ENCODE measurements at regions not wholly inside any gene's neighbourhood (a gene's known extent, or its start where the extent isn't known, plus 50 kb on each side); places are given as distances from the start of the nearest gene placed in this dataset.
A peak's percentile ranks its signal among the peaks of the same experiment; 100 is the strongest.
"Not testable (repeated sequence)": the region's sequence is repeated elsewhere in the genome, so short reads cannot be mapped to it uniquely, and the experiment has no call there.

- H3K27ac ChIP-seq (ENCODE audit: low read length in 2 of 2); H3K9me3 Mint-ChIP-seq (ENCODE audit: insufficient read depth); H3K9ac ChIP-seq (ENCODE audit: low read length); H3K4me1 ChIP-seq (ENCODE audit: control insufficient read depth in 2 of 2, insufficient read depth in 2 of 2, low read length in 2 of 2); DNase-seq; H4K20me1 ChIP-seq (ENCODE audit: control insufficient read depth, insufficient read depth, low read length, poor library complexity, severe bottlenecking); POLR2A ChIA-PET; H3K27me3 Mint-ChIP-seq; CTCF ChIA-PET; intact Hi-C loops (cut with micrococcal nuclease); H3K27ac Mint-ChIP-seq; H3K27me3 ChIP-seq (replicated peaks in 1 of 4; ENCODE audit: control extremely low read depth in 1 of 4, control insufficient read depth in 3 of 4, insufficient read depth in 4 of 4, low read length in 3 of 4); H3K36me3 ChIP-seq (replicated peaks in 1 of 2; ENCODE audit: control extremely low read depth in 1 of 2, control insufficient read depth in 1 of 2, extremely low read depth in 1 of 2, insufficient read depth in 2 of 2, low read length in 1 of 2); H3K9me3 ChIP-seq (ENCODE audit: control extremely low read depth in 1 of 3, control insufficient read depth in 2 of 3, insufficient read depth in 1 of 3, low read length in 2 of 3); H2AFZ ChIP-seq (ENCODE audit: insufficient read depth, low read depth, low read length, poor library complexity, severe bottlenecking); H3K4me1 Mint-ChIP-seq; H3K79me2 ChIP-seq (ENCODE audit: control insufficient read depth, insufficient read depth, low read length); H3K4me2 ChIP-seq (replicated peaks; ENCODE audit: low read depth, low read length, poor library complexity, severe bottlenecking); H3K4me3 ChIP-seq (ENCODE audit: control extremely low read depth in 1 of 5, extremely low read depth in 1 of 5, insufficient read depth in 1 of 5, low read depth in 2 of 5, low read length in 4 of 5); H3K4me3 Mint-ChIP-seq: not testable (repeated sequence)
- WGBS (ENCODE audit: insufficient coverage): 46% methylated on average over 7 of the region's 111 CpGs
- peak; percentile 44 for ATAC-seq (ENCODE audit: low read depth)
Observed at GRCh38 chr21:8212986-8213550, 2308.3 kb upstream of the TPTE start.

GRCh38 chr21:8214539-8214938 is 2306.8 kb upstream of the TPTE start:
- H3K4me1 Mint-ChIP-seq; H3K4me3 Mint-ChIP-seq; H3K4me1 ChIP-seq (ENCODE audit: control insufficient read depth in 2 of 2, insufficient read depth in 2 of 2, low read length in 2 of 2); H3K27ac Mint-ChIP-seq; H3K36me3 ChIP-seq (replicated peaks in 1 of 2; ENCODE audit: control extremely low read depth in 1 of 2, control insufficient read depth in 1 of 2, extremely low read depth in 1 of 2, insufficient read depth in 2 of 2, low read length in 1 of 2); H3K9ac ChIP-seq (ENCODE audit: low read length); H2AFZ ChIP-seq (ENCODE audit: insufficient read depth, low read depth, low read length, poor library complexity, severe bottlenecking); H3K79me2 ChIP-seq (ENCODE audit: control insufficient read depth, insufficient read depth, low read length); H3K4me3 ChIP-seq (ENCODE audit: control extremely low read depth in 1 of 5, extremely low read depth in 1 of 5, insufficient read depth in 1 of 5, low read depth in 2 of 5, low read length in 4 of 5); CTCF ChIA-PET; H3K27me3 ChIP-seq (replicated peaks in 1 of 4; ENCODE audit: control extremely low read depth in 1 of 4, control insufficient read depth in 3 of 4, insufficient read depth in 4 of 4, low read length in 3 of 4); H3K9me3 Mint-ChIP-seq (ENCODE audit: insufficient read depth); H3K9me3 ChIP-seq (ENCODE audit: control extremely low read depth in 1 of 3, control insufficient read depth in 2 of 3, insufficient read depth in 1 of 3, low read length in 2 of 3); H3K27me3 Mint-ChIP-seq; H4K20me1 ChIP-seq (ENCODE audit: control insufficient read depth, insufficient read depth, low read length, poor library complexity, severe bottlenecking); ATAC-seq (ENCODE audit: low read depth); intact Hi-C loops (cut with micrococcal nuclease); H3K27ac ChIP-seq (ENCODE audit: low read length in 2 of 2); POLR2A ChIA-PET; DNase-seq; H3K4me2 ChIP-seq (replicated peaks; ENCODE audit: low read depth, low read length, poor library complexity, severe bottlenecking): not testable (repeated sequence)
- no CpG with 5 or more reads among the region's 70 CpGs for WGBS (ENCODE audit: insufficient coverage)

GRCh38 chr21:8229366-8230150 is 2291.8 kb upstream of the TPTE start:
- H3K4me1 Mint-ChIP-seq; H3K4me3 ChIP-seq (ENCODE audit: control extremely low read depth in 1 of 5, extremely low read depth in 1 of 5, insufficient read depth in 1 of 5, low read depth in 2 of 5, low read length in 4 of 5); H3K36me3 ChIP-seq (replicated peaks in 1 of 2; ENCODE audit: control extremely low read depth in 1 of 2, control insufficient read depth in 1 of 2, extremely low read depth in 1 of 2, insufficient read depth in 2 of 2, low read length in 1 of 2); H3K4me1 ChIP-seq (ENCODE audit: control insufficient read depth in 2 of 2, insufficient read depth in 2 of 2, low read length in 2 of 2); H2AFZ ChIP-seq (ENCODE audit: insufficient read depth, low read depth, low read length, poor library complexity, severe bottlenecking); H3K27me3 Mint-ChIP-seq; H3K27ac Mint-ChIP-seq; H3K27me3 ChIP-seq (replicated peaks in 1 of 4; ENCODE audit: control extremely low read depth in 1 of 4, control insufficient read depth in 3 of 4, insufficient read depth in 4 of 4, low read length in 3 of 4); H3K9me3 Mint-ChIP-seq (ENCODE audit: insufficient read depth); H3K4me2 ChIP-seq (replicated peaks; ENCODE audit: low read depth, low read length, poor library complexity, severe bottlenecking); DNase-seq; H4K20me1 ChIP-seq (ENCODE audit: control insufficient read depth, insufficient read depth, low read length, poor library complexity, severe bottlenecking); H3K79me2 ChIP-seq (ENCODE audit: control insufficient read depth, insufficient read depth, low read length); CTCF ChIA-PET; H3K9ac ChIP-seq (ENCODE audit: low read length); H3K27ac ChIP-seq (ENCODE audit: low read length in 2 of 2); H3K9me3 ChIP-seq (ENCODE audit: control extremely low read depth in 1 of 3, control insufficient read depth in 2 of 3, insufficient read depth in 1 of 3, low read length in 2 of 3); POLR2A ChIA-PET; H3K4me3 Mint-ChIP-seq; intact Hi-C loops (cut with micrococcal nuclease): not testable (repeated sequence)
- no CpG with 5 or more reads among the region's 5 CpGs for WGBS (ENCODE audit: insufficient coverage)
- peak; percentile 17 for ATAC-seq (ENCODE audit: low read depth)

- H3K9ac ChIP-seq (ENCODE audit: low read length); H3K27me3 ChIP-seq (replicated peaks in 1 of 4; ENCODE audit: control extremely low read depth in 1 of 4, control insufficient read depth in 3 of 4, insufficient read depth in 4 of 4, low read length in 3 of 4); CTCF ChIA-PET; H2AFZ ChIP-seq (ENCODE audit: insufficient read depth, low read depth, low read length, poor library complexity, severe bottlenecking); ATAC-seq (ENCODE audit: low read depth); H3K4me1 ChIP-seq (ENCODE audit: control insufficient read depth in 2 of 2, insufficient read depth in 2 of 2, low read length in 2 of 2); H3K9me3 Mint-ChIP-seq (ENCODE audit: insufficient read depth); DNase-seq; H3K4me2 ChIP-seq (replicated peaks; ENCODE audit: low read depth, low read length, poor library complexity, severe bottlenecking); H3K4me3 Mint-ChIP-seq; POLR2A ChIA-PET; H3K27ac Mint-ChIP-seq; H3K36me3 ChIP-seq (replicated peaks in 1 of 2; ENCODE audit: control extremely low read depth in 1 of 2, control insufficient read depth in 1 of 2, extremely low read depth in 1 of 2, insufficient read depth in 2 of 2, low read length in 1 of 2); H3K4me1 Mint-ChIP-seq; H3K9me3 ChIP-seq (ENCODE audit: control extremely low read depth in 1 of 3, control insufficient read depth in 2 of 3, insufficient read depth in 1 of 3, low read length in 2 of 3); H4K20me1 ChIP-seq (ENCODE audit: control insufficient read depth, insufficient read depth, low read length, poor library complexity, severe bottlenecking); H3K79me2 ChIP-seq (ENCODE audit: control insufficient read depth, insufficient read depth, low read length); H3K27me3 Mint-ChIP-seq; H3K4me3 ChIP-seq (ENCODE audit: control extremely low read depth in 1 of 5, extremely low read depth in 1 of 5, insufficient read depth in 1 of 5, low read depth in 2 of 5, low read length in 4 of 5); intact Hi-C loops (cut with micrococcal nuclease); H3K27ac ChIP-seq (ENCODE audit: low read length in 2 of 2): not testable (repeated sequence)
- no CpG with 5 or more reads among the region's 12 CpGs for WGBS (ENCODE audit: insufficient coverage)
Observed at GRCh38 chr21:8231252-8231651, 2290.1 kb upstream of the TPTE start.

Data from B cell (primary cell).